ENCODE measurements at regions not wholly inside any gene's neighbourhood (a gene's known extent, or its start where the extent isn't known, plus 50 kb on each side); places are given as distances from the start of the nearest gene placed in this dataset.

- DNase-seq = no peak
These were observed 78.0 kb upstream of the CTLA4 start for GRCh38 chr2:203789618-203790017.

- no peak for DNase-seq
These were observed 77.3 kb upstream of the CTLA4 start for GRCh38 chr2:203790134-203790852.

GRCh38 chr2:203796248-203797010, 71.1 kb upstream of the CTLA4 start:
- DNase-seq = no peak

- DNase-seq = no peak
These were observed 70.3 kb upstream of the CTLA4 start for GRCh38 chr2:203797276-203797675.

GRCh38 chr2:203797712-203798111, 69.9 kb upstream of the CTLA4 start:
- no peak for DNase-seq

GRCh38 chr2:203798296-203799087, 69.1 kb upstream of the CTLA4 start:
- DNase-seq = no peak

- DNase-seq = no peak
These were observed 67.7 kb upstream of the CTLA4 start for GRCh38 chr2:203799908-203800307.

GRCh38 chr2:203800783-203801182, 66.8 kb upstream of the CTLA4 start:
- DNase-seq = no peak

GRCh38 chr2:203802342-203803052, 65.1 kb upstream of the CTLA4 start:
- no peak for DNase-seq

GRCh38 chr2:203803053-203803429, 64.5 kb upstream of the CTLA4 start:
- no peak for DNase-seq

GRCh38 chr2:203804070-203804469, 63.5 kb upstream of the CTLA4 start:
- DNase-seq = peak in 6 of 51 donors; percentile 4 to 30 (median 14)

- no peak for DNase-seq
These were observed 62.6 kb upstream of the CTLA4 start for GRCh38 chr2:203804764-203805485.

GRCh38 chr2:203805486-203805838, 62.1 kb upstream of the CTLA4 start:
- DNase-seq = no peak

GRCh38 chr2:203806761-203807160, 60.8 kb upstream of the CTLA4 start:
- no peak for DNase-seq

GRCh38 chr2:203808046-203808750, 59.4 kb upstream of the CTLA4 start:
- DNase-seq = peak in 1 of 51 donors; percentile 4

GRCh38 chr2:203809084-203809521, 58.5 kb upstream of the CTLA4 start:
- DNase-seq = no peak

- DNase-seq = no peak
These were observed 57.5 kb upstream of the CTLA4 start for GRCh38 chr2:203809991-203810510.

GRCh38 chr2:203811491-203812221, 55.9 kb upstream of the CTLA4 start:
- peak in 17 of 51 donors; percentile 3 to 43 (median 10) for DNase-seq
